ENCODE measurements at regions not wholly inside any gene's neighbourhood (a gene's known extent, or its start where the extent isn't known, plus 50 kb on each side); places are given as distances from the start of the nearest gene placed in this dataset.

- no peaks in the 10 kb centered on the region for H3K9me3 ChIP-seq (ENCODE audit: control insufficient read depth in 4 of 4, insufficient read depth in 3 of 4, low read length in 3 of 4)
- H3K27me3 ChIP-seq (ENCODE audit: control insufficient read depth in 3 of 3, insufficient read depth in 3 of 3, low read length in 2 of 3), result no peaks in the 10 kb centered on the region
- no peak for TF ChIP-seq CTCF (IDR thresholded peaks at IDR 0.05; ENCODE audit: control extremely low read depth, extremely low read depth)
- no peak overlapping the region for H3K27ac ChIP-seq (ENCODE audit: low read depth in 1 of 2, low read length in 1 of 2)
- no peak overlapping the region for H3K9ac ChIP-seq (ENCODE audit: insufficient read depth in 1 of 2, low read length in 2 of 2)
- no peaks in the 10 kb centered on the region for H3K4me1 ChIP-seq (ENCODE audit: control insufficient read depth in 5 of 5, insufficient read depth in 5 of 5, low read length in 5 of 5)
- H3K4me3 ChIP-seq, result no peak overlapping the region
- H3K36me3 ChIP-seq (ENCODE audit: control insufficient read depth in 4 of 4, insufficient read depth in 4 of 4, low read length in 4 of 4), result no peaks in the 10 kb centered on the region
- ATAC-seq (ENCODE audit: insufficient read depth, low FRiP score), result no peak
- no peak for DNase-seq
- 84% methylated on average over 1 of the region's 1 CpG for WGBS, 2 donors
Measured at GRCh38 chr1:239672256-239672655, 285.9 kb downstream of the CHRM3 start.

DNA sequence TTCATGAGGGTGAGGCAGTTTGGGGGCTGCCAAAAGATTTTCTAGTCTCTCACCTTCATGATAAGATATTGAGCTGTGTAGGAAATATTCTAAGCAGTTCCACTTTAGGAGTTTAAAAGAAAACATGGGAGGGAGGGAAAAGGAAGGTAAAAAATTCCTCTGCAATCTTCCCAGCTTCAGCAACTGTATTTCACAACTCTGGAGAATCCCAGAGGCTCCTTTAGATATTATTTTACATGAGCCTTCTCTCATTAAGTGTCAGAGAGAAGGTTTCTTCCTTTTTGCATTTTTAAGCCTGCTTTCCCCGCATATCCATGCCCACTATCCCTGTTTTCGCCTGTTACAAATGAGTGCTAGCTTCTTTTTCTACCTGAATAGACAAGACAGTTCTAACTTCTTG is 289.4 kb downstream of the CHRM3 start:
- WGBS, 2 donors, result 93 to 94% methylated on average over 2 of the region's 2 CpGs
- Histone ChIP-seq H3K27ac (ENCODE audit: low read depth in 1 of 2, low read length in 1 of 2) (no peak overlapping the region), H3K36me3 (ENCODE audit: control insufficient read depth in 4 of 4, insufficient read depth in 4 of 4, low read length in 4 of 4) (no peaks in the 10 kb centered on the region), H3K27me3 (ENCODE audit: control insufficient read depth in 3 of 3, insufficient read depth in 3 of 3, low read length in 2 of 3) (no peaks in the 10 kb centered on the region), H3K9ac (ENCODE audit: insufficient read depth in 1 of 2, low read length in 2 of 2) (no peak overlapping the region), H3K4me1 (ENCODE audit: control insufficient read depth in 5 of 5, insufficient read depth in 5 of 5, low read length in 5 of 5) (no peaks in the 10 kb centered on the region), H3K9me3 (ENCODE audit: control insufficient read depth in 4 of 4, insufficient read depth in 3 of 4, low read length in 3 of 4) (no peaks in the 10 kb centered on the region), H3K4me3 (no peak overlapping the region)
- TF ChIP-seq CTCF (IDR thresholded peaks at IDR 0.05; ENCODE audit: control extremely low read depth, extremely low read depth), result no peak
- ATAC-seq (ENCODE audit: insufficient read depth, low FRiP score), result no peak
- DNase-seq, result no peak

DNA sequence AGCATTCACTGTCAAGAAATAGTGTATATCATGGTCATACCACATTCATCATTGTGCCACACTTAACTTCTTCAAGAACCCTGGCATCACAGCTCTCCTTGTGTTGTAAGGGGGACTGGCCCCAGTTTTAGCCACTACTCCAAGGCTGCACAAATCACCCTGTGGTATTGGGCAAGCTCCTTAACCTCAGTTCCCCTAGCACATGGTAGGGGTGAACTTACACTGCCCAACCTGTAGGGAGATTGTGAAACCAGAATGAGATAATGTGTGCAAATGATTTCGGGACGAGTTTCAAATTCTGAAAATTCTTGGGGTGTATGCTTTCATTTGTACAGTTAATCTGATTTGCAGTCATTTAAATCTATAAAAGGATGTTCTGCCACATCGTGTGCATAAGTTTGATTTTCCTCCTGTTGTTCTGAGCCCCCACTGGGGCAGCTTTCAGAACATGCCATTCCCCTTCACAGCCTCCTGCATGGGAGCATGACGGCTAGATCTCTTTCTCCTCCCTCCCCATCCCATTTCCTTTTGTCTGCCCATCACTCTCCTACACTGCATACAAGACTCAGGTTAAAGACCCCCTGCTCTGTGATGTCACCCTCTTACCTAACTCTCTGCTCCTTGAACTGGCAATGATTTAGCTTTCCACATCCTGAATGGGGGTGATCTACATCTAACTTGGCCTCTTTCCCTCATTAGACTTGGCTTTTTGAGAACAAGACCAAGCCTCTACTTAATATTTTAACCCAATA is 290.3 kb downstream of the CHRM3 start:
- H3K4me1 ChIP-seq (ENCODE audit: control insufficient read depth in 5 of 5, insufficient read depth in 5 of 5, low read length in 5 of 5), result no peaks in the 10 kb centered on the region
- ATAC-seq (ENCODE audit: insufficient read depth, low FRiP score) (no peak), DNase-seq (no peak)
- H3K4me3 ChIP-seq, result no peak overlapping the region
- 67 to 72% methylated on average over 4 of the region's 4 CpGs for WGBS, 2 donors
- H3K9ac ChIP-seq (ENCODE audit: insufficient read depth in 1 of 2, low read length in 2 of 2), result no peak overlapping the region
- no peaks in the 10 kb centered on the region for H3K27me3 ChIP-seq (ENCODE audit: control insufficient read depth in 3 of 3, insufficient read depth in 3 of 3, low read length in 2 of 3)
- no peak overlapping the region for H3K27ac ChIP-seq (ENCODE audit: low read depth in 1 of 2, low read length in 1 of 2)
- no peaks in the 10 kb centered on the region for H3K36me3 ChIP-seq (ENCODE audit: control insufficient read depth in 4 of 4, insufficient read depth in 4 of 4, low read length in 4 of 4)
- TF ChIP-seq CTCF (IDR thresholded peaks at IDR 0.05; ENCODE audit: control extremely low read depth, extremely low read depth), result no peak
- no peaks in the 10 kb centered on the region for H3K9me3 ChIP-seq (ENCODE audit: control insufficient read depth in 4 of 4, insufficient read depth in 3 of 4, low read length in 3 of 4)

GRCh38 chr1:239677362-239677761 is 291.0 kb downstream of the CHRM3 start:
- DNase-seq (no peak), ATAC-seq (ENCODE audit: insufficient read depth, low FRiP score) (no peak)
- no peaks in the 10 kb centered on the region for H3K4me1 ChIP-seq (ENCODE audit: control insufficient read depth in 5 of 5, insufficient read depth in 5 of 5, low read length in 5 of 5)
- no peak overlapping the region for H3K4me3 ChIP-seq
- no peak overlapping the region for H3K9ac ChIP-seq (ENCODE audit: insufficient read depth in 1 of 2, low read length in 2 of 2)
- no peak for TF ChIP-seq CTCF (IDR thresholded peaks at IDR 0.05; ENCODE audit: control extremely low read depth, extremely low read depth)
- WGBS, 2 donors, result 43 to 55% methylated on average over 3 of the region's 3 CpGs
- H3K9me3 ChIP-seq (ENCODE audit: control insufficient read depth in 4 of 4, insufficient read depth in 3 of 4, low read length in 3 of 4), result no peaks in the 10 kb centered on the region
- H3K27ac ChIP-seq (ENCODE audit: low read depth in 1 of 2, low read length in 1 of 2), result no peak overlapping the region
- no peaks in the 10 kb centered on the region for H3K27me3 ChIP-seq (ENCODE audit: control insufficient read depth in 3 of 3, insufficient read depth in 3 of 3, low read length in 2 of 3)
- no peaks in the 10 kb centered on the region for H3K36me3 ChIP-seq (ENCODE audit: control insufficient read depth in 4 of 4, insufficient read depth in 4 of 4, low read length in 4 of 4)

Measured in lung (tissue), 11 donors.